ENCODE measurements at regions not wholly inside any gene's neighbourhood (a gene's known extent, or its start where the extent isn't known, plus 50 kb on each side); places are given as distances from the start of the nearest gene placed in this dataset.

DNA sequence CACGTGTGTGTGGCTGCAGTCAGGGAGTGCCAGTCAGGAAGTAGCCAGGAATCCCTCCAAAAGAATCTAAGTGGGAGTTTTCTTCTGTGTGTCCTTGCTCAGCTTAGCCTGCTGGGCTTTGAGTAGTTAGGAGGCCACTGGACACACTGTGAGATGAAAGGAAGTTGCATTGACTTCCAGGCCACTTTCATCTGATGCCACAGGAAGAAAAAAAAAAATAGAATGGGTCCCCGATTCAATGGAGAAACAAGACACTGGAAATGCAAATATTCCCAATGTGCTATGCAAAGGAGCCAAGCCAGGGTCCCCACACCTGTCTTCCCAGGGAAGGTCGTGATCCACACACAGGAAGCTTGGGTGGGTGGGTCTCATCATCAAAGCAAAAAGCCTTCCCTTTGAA is 95.6 kb upstream of the E2F8 start:
- no peak for DNase-seq (ENCODE audit: low spot score)

DNA sequence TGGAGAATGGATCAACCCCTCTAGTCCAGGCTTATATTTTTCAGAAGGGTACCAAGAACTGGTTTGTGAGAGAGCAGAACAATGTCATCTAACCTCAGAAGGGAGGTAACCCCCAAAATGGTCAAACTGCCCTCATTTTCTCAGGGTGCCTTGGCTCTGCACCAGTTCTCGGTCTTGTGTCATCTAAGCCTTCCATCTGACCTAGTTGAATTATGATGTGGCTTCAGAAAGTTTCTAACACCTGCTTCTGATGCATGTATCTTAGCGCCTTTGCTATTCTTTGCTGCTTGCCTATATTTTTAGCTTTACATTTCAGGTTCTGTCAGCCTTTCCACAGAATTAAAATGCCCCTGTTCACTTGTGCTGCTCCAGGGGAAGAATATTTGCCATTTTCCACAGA is 91.7 kb upstream of the E2F8 start:
- no peak for DNase-seq (ENCODE audit: low spot score)

GRCh38 chr11:19330416-19330815 is 89.7 kb upstream of the E2F8 start:
- no peak for DNase-seq (ENCODE audit: low spot score)

DNA sequence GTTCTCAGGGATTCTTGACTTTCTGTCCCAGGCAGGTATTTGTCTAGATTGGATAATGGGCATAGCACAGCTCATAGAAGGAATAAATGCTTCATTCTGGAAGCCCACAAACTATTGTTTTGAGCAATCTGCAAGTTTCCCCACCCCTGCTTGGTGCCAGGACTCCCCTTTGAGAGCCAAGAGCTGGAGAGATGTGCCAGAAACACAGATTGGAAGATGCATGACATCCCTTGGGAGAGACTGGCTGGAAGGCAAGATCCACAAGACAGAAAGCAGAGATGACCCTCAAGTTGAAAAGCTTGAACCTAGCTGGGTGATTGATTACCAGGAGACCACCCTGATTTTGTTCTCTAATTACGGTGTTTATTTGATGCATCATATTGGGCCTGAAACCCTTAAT is 89.2 kb upstream of the E2F8 start:
- no peak for DNase-seq (ENCODE audit: low spot score)

- DNase-seq (ENCODE audit: low spot score) = no peak
These were observed 88.0 kb upstream of the E2F8 start for GRCh38 chr11:19328586-19329311.

- no peak for DNase-seq (ENCODE audit: low spot score)
These were observed 86.5 kb upstream of the E2F8 start for GRCh38 chr11:19327280-19327679.

DNA sequence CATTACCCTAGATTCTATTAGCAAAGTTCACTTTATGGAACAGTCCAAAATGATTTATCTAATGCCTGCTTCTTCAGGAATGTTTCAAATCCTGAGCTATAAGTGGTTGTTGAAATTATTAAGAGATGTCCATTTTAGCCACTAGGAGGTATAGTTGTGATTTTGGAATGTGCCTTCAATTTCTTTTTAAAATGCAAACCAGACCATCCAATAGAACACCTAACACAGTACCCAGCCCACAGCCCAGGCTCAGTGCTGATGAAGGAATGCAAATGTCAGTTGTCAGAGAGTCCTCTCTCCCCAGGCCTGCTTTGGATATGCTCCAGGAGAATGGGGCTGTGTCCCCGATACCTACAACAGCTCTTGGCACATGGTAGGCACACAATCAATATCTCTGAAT is 85.8 kb upstream of the E2F8 start:
- peak; percentile 12 for DNase-seq (ENCODE audit: low spot score)

GRCh38 chr11:19323502-19323901 is 82.8 kb upstream of the E2F8 start:
- no peak for DNase-seq (ENCODE audit: low spot score)

GRCh38 chr11:19321351-19321750 is 80.6 kb upstream of the E2F8 start:
- no peak for DNase-seq (ENCODE audit: low spot score)

DNA sequence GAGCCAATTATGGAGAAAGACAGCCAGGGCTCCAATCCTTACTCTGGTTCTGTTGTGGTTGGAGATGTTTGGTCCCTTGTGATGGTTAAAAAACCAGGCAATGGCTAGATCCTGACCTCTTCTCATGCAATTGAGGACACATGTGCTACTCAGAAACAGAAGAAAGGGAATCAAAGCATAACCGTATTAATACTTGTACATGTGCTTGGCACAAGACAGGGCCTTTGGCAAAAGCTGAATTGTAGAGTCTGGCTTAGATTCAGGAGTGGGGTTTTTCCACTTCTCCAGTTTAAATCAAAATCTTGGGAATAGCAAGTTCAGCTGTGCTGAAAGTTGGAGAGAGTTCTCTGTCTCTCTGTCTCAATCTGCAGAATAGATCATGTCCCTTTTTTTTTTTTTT is 80.1 kb upstream of the E2F8 start:
- no peak for DNase-seq (ENCODE audit: low spot score)

DNA sequence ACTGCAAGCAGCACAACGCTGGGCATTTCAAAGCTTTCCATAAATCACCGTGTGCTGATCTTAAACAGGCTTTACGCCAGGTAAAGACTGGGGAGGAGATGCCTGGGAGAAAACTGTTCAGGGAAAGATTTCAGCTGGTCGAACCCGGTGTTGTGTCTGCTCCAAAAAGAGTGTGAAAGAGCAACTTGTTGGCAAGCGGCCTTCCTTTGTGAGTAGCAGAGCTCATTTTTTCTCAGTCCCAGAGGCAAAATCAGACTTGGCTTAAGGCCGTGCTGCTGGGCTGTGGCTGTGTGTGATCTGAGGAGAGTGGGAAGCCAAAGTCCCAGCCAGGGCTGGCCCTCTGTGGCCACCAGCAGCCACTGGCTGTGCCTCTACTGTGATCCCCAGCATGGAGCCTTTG is 75.7 kb upstream of the E2F8 start:
- peak; percentile 48 for DNase-seq (ENCODE audit: low spot score)

DNA sequence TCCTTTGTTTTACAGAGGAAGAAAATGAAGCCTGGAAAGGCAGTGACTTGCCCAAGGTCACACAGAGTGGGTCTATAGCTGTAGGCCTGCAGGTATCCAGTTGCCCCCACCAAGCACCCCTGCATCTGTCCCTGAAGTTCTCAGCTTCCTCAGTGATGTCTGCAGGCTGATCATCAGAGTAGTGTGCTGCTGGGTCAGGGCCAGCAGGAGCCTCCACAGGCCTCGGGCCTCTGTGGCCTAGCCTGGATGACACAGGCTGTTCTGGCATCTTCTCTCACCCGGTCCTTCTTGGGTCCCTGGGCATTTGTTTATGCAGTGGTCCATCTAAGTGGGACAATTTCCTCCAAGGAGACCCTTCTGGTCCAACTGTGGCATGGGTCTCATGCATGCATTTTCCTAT is 74.8 kb upstream of the E2F8 start:
- no peak for DNase-seq (ENCODE audit: low spot score)

GRCh38 chr11:19313140-19313539 is 72.4 kb upstream of the E2F8 start:
- no peak for DNase-seq (ENCODE audit: low spot score)

DNA sequence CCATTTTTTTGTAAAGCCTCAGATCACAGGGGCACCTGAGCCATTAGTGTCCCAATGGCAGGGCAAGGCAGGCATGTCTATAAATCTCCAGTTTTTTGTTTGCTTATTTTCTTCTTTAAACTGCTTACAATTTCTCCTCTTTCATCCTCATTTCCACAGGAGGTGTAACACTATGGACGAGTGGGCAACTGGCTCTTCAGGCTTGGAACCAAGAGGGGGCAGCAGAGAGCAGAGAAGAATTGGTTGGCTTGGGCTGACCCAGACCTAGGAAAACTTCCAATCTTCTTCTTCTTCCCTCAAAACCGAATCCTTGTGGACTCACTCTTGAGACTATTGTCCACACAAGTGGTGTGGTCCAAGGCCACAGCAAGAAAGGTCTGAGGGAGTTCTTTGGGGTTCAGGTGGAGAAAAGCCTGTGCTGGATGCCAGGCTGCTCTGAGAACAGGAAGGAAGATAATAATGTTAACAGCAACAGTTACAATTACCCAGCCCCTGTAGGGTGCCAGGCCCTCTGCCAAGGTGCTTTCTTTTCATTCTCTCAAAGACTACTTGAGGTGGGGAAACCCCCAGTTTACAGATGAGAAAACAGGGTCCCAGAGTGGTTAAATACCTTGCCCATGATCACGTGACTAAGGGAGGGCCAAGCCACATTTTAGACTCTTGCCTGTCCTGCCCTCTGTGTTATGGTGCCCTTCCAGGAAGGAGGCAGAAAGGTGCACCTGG is 70.7 kb upstream of the E2F8 start:
- DNase-seq (ENCODE audit: low spot score) = peak; percentile 41

DNA sequence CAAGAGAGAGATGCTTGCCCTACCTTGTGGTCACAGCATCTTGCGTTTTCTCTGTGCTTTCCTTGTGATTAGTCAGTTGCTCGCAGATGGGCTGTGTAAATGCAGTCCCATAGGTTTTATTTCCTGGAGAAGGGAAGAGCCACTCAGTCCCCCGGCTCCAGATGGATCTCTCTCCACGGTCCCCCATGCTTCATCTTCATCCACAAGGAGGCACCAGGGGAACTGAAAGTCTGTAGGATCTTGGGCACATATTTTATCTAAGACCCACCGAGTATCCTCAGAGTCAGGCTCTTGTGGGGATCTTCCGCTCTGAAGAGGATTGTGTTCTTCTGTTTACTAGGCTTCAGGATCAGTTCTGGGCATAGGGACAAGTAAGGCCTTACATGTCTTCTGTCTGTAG is 66.8 kb upstream of the E2F8 start:
- no peak for DNase-seq (ENCODE audit: low spot score)

DNA sequence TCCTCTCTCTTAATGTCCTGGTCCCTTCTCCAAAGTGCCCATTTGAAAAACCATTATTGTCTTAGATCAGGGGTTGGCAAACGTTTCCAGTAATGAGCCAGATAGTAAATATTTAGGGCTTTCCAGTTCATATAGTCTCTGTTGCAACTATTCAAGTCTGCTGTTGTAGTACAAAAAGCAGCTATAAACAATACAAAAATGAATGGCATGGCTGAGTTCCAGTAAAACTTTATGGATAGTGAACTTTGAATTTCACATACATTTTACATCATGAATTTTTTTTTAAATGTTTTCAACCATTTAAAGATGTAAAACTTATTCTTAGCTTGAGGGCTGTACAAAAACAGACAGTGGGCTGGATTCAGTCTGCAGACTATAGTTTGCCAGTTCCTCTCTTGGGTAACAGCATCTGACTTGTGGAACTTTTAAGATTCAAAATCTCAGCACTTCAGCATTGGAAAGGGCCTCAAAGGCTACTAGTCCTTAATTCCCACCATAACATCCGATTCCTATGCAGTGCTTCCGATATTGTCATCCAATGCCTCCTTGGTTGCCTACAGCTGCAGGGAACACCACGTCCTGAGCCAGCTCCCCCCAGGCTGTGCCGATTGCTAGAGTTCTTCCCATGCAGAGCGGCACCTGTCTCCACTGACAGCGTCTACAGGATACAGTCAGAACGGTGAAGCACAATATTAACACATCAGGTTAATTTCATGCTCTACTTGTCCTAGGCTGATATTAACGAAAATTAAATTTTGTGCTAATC is 65.6 kb upstream of the E2F8 start:
- DNase-seq (ENCODE audit: low spot score) = no peak

DNA sequence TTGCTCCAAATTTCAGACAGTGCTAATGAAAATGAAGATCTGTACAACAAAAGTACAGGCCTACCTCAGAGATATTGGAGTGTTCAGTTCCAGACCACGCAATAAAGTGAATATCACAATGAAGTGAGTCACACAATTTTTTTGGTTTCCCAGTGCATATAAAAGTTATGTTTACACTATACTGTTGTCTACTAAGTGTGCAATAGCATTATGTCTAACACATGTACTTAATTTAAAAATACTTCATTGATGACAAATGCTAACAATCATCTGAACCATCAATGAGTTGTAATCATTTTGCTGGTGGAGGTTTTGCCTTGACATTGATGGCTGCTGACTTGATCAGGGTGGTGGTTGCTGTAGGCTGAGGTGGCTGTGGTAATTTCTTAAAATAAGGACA is 60.6 kb upstream of the E2F8 start:
- DNase-seq (ENCODE audit: low spot score) = no peak

DNA sequence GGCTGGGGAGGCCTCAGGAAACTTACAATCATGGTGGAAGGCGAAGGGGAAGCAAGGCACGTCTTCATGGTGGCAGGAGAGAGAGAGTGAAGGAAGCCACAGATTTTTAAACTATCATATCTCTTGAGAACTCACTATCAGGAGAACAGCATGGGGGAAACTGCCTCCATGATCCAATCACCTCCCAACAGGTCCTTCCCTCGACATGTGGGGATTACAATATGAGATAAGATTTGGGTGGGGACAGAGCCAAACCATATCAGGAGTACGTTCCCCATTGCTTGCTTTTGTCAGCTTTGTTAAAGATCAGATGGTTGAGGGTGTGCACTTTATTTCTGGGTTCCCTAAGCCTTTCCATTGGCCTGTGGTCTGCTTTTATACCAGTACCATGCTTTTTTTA is 53.7 kb upstream of the E2F8 start:
- DNase-seq (ENCODE audit: low spot score) = no peak

- no peak for DNase-seq (ENCODE audit: low spot score)
These were observed 50.3 kb upstream of the E2F8 start for GRCh38 chr11:19291064-19291463.
